GM18526 (cell line): ENCODE measurements at regions not wholly inside any gene's neighbourhood (a gene's known extent, or its start where the extent isn't known, plus 50 kb on each side); places are given as distances from the start of the nearest gene placed in this dataset.

ENCODE experiments used
- POLR2A ChIP-seq: IDR thresholded peaks from 3 replicates; pipeline ENCODE4 v1.6.1; 2011; ENCODE audit not compliant: insufficient read length; ENCODE audit errors: extremely low read depth

DNA sequence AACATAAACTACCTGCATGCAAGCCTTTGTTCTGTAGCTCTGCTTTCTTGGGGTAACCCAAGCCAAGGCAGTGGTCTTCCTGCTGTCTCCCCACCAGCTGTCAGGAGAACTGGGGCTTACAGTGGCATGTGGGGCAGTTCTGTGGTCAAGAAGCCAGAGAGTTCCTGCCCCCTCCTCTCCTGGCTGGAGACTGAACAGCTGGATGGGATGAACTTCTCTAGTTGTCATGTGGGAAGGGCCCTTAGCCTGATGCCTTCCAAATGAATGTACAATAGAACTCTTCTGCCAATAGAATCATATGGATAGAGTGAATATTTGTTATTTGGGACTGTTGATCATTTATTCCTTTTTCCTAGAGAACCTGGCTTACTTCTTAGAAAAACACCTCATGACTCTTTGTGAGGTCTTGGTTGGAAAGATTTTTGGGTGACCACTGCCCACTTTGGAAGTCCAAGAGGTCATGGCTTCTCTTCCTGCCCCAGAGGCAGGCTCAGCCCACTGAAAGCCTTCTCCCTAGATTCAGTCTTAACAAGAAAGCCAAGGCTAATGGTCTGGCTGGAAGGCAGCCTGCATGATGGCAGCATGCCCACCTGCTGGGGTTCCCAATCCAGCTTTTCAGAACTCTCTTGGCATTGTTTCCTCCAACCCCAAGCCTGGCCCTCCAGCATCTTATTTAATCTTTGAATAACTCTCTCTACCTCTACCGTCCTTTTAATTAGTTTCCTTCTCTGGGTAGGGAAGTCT is 462.9 kb upstream of the PROK2 start:
- no peak for TF ChIP-seq POLR2A

- TF ChIP-seq POLR2A, result no peak
Measured at GRCh38 chr3:72247126-72247525, 462.2 kb upstream of the PROK2 start.

GRCh38 chr3:72246685-72247084 is 461.7 kb upstream of the PROK2 start:
- no peak for TF ChIP-seq POLR2A

DNA sequence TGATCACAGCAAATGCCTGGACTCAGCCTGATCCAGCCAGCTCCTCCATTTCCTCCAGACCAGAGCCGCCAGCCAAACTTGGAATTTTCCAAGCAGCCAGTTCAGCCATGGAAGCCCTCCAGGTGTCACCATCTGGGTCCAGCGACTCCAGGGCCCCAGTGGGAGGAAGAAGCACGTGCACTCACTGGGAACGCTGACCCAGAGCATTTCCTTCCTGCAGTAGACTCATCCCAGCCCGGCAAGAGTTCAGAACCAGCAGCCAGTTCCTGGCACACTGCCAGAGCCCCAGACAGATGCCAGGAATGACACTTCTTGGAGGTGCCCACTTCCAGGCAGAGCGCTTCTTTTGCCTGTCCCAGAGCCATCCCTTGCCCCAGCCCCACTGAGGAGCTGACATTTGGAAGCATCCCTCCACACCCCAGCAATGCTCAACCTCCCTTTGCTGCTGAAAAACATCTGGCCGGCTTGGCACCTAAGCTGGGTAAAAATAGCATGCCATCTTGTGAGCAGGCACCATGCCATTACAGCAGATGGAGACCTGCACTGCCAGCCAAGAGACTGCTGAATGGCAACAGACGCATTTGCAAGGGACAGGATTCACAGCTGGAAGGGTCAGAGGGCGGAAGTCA is 460.3 kb upstream of the PROK2 start:
- TF ChIP-seq POLR2A, result no peak

GRCh38 chr3:72244396-72244795 is 459.4 kb upstream of the PROK2 start:
- TF ChIP-seq POLR2A, result no peak

DNA sequence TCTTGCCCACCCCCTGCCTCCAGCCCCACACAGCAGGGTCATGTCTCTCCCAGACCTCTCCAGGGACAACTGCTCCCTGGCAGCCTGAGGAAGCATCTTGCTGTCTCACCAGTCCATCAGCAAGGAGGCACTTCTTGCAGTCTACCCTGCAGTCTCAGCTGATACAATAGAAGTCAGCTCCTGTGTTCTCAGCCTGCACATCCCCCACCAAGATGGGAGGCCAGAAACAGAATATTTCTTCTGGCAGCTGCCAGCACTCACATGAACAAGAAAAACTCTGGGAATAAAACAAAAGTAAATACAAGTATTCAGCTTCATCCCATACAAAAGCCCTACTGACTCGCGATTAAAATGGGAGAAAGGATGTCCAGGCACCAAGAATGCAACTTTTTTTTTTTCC is 457.4 kb upstream of the PROK2 start:
- TF ChIP-seq POLR2A, result no peak

DNA sequence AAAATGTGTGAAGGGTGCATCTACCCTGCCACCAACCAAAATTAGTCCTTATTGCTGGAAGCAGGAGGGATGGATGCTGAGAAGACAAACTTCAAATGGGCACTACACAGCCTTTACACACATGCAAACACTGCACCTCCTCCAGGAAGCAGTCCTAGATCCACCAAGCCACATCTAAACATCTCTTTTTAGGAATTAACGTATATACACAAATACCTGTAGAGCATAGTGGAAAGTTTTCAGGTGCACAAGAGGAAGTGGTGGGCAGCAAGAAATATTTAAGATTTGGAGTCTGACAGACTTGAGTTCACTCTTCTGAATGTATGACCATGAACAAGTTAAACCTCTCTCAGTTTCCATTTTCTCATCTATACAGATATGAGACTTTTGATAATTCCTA is 456.6 kb upstream of the PROK2 start:
- TF ChIP-seq POLR2A, result no peak

- TF ChIP-seq POLR2A, result no peak
Measured at GRCh38 chr3:72240531-72240930, 455.6 kb upstream of the PROK2 start.

DNA sequence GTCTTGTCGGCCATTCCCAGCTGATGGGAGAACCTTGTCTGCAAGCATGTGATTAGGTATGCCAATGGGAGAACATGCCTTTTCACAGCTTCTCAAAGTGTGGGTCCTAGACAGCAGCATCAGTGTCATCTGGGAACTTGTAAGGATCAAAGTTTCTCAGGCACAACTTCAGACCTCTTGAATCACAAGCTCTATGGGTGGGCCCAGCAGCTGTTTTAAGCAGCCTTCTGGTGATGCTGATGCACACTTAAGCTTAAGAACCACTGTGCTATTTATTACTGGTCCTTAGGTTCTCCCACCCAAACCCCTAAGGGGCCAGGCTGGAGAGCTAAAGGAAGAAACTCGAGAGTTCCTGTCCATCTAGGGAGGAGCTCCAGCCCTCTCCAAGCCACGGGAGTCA is 453.9 kb upstream of the PROK2 start:
- TF ChIP-seq POLR2A, result no peak

GRCh38 chr3:72238010-72238691 is 453.2 kb upstream of the PROK2 start:
- TF ChIP-seq POLR2A, result no peak

DNA sequence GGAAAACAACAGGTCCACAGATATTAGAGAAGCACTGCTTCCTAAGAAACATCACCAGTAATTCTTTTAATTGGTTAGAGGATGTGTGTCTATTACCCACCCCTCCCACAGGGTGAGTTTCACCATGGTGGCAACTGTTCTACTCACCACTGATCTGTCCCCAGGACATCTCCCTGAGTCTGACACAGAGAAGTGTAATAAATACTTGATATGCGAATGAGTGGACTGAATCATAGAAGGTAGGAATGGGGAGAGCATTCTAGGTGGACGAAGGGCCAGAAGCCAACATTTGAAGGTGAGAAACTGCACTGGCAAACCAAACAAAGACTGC is 452.7 kb upstream of the PROK2 start:
- no peak for TF ChIP-seq POLR2A

DNA sequence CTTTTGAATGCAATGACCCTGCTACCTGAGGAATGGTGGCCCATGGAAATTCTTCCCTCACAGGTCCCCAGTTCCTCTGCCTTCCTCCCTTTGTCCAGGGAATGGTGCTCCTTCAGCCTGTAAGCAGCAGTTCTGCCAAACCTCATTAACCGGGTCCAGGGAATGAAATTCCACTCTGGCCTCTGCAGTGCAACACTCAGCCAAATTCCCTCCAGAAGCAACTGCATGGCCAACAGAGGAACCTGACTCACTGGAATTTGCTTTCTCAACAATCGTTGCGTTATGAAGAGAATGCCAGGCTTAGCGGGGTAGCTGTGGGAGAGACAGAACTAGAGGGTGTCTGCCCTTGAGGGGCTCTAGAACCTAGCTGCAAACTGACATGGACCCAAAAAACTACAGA is 449.4 kb upstream of the PROK2 start:
- TF ChIP-seq POLR2A, result no peak

DNA sequence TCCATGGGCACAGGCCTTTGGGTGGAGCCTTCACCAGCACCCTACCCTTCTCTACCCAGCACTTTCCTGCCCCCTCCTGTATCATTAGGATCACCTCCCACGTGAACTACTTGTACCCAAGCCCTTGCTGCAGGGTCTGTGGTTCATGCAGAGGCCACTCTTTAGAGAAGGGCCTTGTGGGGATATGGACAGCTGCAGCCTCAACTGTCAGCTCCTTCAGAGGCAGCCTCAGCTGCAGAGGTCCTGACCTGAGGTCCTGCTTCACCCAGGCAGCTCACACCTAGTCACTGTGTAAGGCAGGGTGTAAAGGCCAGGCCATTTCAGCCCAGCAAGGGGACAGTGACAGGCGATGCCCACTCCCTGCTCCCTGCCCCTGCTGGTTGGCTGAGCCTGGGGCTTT is 448.6 kb upstream of the PROK2 start:
- no peak for TF ChIP-seq POLR2A

DNA sequence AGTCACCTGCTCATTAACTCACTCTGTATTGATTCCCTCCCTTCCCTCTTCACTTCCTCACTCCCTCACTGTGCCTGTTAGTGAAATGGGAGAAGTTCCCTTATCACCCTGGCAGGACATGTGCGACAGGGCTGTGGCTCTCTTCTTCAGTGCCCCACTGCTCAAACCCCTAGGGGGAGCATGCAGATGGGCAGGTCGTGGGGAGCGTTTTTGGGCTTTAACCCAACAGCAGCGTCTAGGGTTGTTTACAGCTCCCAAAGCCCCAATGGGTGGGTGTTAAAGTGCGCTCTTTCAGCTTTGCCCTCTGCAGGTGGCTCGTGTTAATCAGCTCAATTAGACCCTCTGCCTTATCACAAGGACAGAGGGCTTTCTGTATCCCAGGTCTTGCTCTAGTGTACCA is 447.8 kb upstream of the PROK2 start:
- TF ChIP-seq POLR2A, result no peak

DNA sequence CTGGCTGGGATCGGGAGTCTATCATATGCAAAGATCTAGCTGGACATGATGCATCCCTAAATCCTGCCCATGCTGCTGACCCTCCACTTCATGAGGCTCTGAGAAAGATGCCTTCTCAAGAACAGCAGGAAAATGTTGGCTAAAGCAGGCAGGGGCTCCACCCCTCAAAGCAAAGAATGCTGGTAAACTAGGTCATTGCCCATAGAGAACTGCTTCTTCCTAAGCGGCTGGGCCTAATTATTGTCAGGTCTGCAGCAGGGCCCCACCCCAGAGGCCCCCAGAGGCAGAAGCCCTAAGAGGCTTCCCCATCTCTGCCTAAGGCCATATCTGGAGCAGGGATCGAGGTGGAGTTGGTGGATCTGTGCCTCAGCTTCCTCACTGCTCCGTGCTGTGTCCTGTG is 447.4 kb upstream of the PROK2 start:
- TF ChIP-seq POLR2A, result no peak

DNA sequence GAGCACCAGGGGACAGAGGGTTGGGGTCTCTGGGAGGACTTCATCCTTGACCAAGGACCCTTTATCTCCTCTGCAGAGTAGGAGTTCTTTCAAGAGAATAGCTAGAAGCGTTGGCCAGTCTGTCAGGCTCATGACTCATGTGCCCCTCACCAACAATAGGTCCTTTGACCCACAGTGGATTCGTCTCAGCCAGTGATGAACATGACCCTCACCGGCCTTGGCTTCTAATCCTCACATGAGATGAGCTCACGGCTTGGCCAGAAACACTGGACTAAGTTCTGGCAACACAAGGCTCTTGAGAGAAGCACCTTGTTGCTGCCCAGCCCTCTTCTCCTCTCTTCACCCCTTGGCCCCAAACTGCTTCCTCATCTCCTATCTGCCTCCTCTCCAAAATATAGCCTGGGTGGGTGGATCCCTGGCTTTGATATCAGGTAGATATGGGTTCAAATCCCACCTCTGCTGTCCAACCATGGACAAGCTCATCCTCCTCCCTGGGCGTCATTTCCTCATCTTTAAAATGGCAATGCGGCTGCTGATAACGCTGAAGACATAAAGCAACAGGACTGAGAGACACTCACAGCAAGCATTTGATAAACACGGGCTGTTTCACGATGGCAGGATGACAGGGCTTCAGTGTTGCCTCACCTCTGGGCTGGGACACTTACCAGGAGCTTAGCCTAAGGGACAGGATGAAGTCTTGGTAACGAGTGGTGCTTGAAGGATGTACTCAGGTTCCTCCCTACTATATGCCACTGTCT is 446.7 kb upstream of the PROK2 start:
- no peak for TF ChIP-seq POLR2A
